HG02763 (cell line): ENCODE measurements at regions not wholly inside any gene's neighbourhood (a gene's known extent, or its start where the extent isn't known, plus 50 kb on each side); places are given as distances from the start of the nearest gene placed in this dataset.
A peak's percentile ranks its signal among the peaks of the same experiment; 100 is the strongest.
"Not testable (repeated sequence)": the region's sequence is repeated elsewhere in the genome, so short reads cannot be mapped to it uniquely, and the experiment has no call there.

Source experiments
- ATAC-seq: cut with Tn5 transposase; IDR thresholded peaks from one replicate; pipeline ENCODE4 v1.9.1; 2021; ENCODE audit warnings: mild to moderate bottlenecking, moderate library complexity; ENCODE audit not compliant: unreplicated experiment

DNA sequence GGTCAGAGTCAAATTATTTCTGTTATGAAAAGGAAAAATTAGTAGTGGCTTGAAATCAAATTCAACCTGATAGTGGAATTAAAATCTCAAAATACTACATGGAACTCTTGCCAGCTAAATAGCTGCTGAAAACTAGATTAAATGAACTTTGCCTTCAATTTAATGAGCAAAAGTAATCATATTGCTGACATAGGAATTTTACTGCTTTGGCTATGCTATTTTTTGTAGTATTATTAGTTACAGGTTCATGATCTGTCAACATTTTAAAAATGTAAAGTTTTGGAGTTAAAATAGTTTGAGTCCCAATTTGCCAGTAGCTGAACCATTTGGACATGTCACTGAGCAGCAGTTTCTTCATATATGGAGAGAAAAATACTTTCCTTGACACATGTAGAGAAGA, 81.4 kb downstream of the RERGL start:
- no peak for ATAC-seq

DNA sequence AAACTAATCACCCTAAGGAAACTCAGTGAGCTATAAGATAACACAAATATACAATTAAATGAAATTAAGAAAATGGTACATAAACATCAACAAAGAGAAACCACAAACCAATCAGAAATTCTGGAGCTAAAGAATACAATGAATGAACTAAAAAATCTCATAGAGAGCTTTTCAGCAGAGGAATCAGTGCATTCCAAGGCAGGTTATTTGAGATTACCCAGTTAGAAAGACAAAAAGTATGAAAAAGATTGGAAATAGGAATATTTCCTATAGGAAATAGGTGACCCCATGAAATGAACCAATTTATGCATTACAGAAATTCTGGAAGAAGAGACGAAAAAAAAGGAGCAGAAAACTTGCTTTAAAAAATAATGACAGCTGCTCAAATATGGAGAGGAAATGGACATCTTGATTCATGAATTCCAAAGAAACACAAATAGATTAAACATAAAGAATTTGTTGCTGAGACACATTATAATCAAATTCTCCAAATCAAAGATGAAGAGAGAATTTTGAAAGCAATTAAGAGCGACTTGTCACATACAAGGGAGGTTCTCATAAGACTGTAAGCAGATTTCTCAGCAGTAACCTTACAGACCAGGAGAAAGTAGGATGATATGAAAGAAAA, 90.7 kb downstream of the RERGL start:
- ATAC-seq = no peak

DNA sequence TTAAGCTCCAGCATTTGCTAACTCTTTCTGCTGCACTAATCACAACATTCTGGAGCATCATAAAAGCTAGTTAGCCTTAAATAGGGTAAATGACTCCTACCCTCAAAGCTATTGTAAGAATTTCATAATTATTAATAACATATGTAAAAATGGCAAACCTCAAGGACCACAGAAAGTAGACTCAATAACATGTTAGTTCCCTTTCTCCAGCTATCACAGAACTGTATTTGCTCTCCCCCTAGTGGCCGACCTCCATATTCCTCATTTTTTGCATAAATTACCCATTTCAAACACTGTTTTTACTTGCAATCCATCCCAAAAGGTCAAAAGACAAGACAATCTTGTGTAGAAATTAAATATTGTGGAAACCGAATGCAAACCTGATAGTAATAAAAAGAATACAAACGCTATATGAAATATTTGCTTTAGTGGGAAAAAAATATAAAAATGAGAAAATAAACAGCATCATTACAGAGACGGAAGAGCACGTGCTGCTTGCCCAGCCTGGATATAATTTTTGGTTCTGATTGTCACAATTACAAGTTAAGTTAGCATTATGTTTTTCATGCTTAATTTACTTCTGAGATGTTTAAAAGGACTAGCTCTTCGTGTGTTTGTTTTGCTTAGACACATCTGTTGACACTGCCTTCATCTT, 97.9 kb downstream of the RERGL start:
- peak; percentile 80 for ATAC-seq

DNA sequence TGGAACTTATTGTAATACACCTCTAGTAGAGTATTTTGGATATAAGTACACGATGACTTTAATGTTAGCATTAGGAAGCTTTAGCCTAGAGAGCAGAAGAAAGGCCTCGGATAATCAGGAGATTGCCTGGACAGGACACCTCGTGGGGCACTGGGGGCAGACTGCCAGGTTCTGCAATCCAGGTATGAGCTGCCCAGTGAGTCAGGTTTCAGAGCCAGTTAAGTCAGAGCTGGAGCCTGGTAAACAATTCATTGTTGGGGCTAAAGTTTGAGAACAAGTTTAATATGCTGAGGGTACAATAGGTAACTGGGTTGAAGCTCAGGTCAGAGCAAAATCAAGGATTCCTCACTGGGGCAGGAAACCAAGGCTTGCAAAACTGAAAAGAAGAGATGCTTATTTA, 107.4 kb downstream of the RERGL start:
- no peak for ATAC-seq

DNA sequence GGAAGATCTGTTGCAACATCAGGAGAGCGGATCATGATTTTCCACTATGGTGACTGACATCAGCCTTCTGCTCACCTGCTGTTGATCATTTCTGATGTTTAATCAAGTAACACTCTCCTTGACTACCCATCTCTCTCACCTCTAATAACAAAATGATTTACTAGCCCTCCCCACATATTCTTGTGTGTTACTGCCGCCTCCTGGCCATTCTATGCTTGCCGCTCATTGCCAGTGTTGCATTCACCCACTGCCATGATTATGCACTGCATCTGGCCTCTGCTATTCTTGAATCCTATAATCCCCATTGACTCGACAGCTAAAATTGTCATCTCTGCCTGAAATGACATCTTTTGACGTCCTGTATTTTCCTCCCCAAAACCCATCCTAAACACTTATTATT, 113.8 kb downstream of the RERGL start:
- no peak for ATAC-seq

- no peak for ATAC-seq
These were observed 114.2 kb downstream of the RERGL start for GRCh38 chr12:17975763-17976162.

- no peak for ATAC-seq
These were observed 114.8 kb downstream of the RERGL start for GRCh38 chr12:17975239-17975638.

- no peak for ATAC-seq
These were observed 118.1 kb downstream of the RERGL start for GRCh38 chr12:17971850-17972249.

DNA sequence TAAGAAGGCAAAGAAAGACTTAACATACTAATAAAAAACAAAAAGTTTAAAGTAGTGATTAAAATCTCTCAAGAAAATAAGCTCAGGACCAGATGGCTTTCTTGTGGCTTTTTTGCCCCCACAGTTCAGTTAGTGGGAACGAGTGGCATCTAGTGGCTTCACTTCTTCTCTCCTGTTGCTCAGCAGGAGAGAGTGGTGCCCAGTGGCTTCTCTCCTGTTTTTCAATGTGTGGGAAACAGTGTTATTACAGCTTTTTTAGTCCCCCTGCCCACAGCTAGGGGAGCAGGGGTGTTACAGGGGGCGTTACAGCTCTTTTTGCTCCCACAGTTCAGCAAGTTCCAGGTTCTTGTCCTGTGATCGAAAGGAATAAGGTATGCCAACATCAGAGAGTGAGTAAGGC, 135.2 kb downstream of the RERGL start:
- no peak for ATAC-seq

GRCh38 chr12:17950898-17951297, 139.1 kb downstream of the RERGL start:
- ATAC-seq = no peak

DNA sequence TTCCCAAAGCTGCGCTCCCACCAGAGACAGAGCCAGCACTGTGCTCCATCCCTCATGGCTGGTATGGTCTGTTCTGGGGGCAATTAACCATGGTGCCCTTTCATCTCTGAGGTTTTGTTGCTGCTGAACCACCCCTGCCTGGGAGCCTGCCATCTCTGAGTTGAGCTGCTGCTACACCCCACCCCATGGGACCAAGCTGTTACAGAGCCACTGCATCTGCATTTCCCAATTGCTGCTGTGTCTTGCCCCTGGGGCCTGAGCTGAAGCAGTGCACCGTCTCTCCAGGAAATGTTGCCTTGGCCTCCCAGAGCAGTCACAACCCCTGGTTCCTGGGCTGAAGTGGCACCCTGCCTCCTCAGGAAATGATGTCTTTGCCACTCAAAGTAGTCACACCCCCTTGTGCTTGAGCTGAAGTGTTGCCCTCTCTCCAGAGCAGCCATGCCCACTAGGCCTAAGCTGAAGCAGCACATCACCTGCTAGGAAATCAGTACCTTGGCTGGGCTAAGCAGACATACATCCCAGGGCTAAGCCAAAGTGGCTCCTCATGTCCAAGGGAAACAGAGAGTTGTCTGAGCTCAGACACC, 140.3 kb downstream of the RERGL start:
- no peak for ATAC-seq

DNA sequence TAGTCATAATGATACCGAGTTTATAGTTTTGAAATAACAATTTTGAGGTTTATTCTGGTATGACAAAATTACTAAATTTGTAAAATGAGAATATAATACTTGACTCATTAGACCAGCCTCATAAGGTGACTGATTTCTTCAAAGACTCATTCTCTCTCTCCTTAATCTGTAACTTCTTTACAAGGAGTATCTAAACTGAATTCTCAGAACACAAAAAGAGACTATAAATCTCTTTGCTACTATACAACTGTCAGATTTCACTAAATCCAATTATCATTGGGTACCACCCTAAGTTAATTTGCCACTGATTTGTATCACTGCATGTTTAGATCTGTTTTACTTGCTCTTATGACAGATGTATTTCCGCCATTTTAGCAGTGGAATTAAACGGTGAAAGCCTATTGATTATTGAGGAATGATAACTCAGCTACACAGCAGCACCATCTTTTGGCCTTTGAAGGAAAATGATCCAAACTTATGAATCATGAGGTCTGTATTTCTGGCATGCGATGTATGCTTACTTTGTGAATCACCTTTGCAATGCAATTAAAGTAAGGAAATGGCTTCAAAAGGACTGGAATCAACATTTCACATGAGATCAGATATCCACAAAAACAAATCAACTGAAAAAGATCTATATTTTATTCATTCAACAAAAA, 161.2 kb downstream of the RERGL start:
- ATAC-seq = no peak

DNA sequence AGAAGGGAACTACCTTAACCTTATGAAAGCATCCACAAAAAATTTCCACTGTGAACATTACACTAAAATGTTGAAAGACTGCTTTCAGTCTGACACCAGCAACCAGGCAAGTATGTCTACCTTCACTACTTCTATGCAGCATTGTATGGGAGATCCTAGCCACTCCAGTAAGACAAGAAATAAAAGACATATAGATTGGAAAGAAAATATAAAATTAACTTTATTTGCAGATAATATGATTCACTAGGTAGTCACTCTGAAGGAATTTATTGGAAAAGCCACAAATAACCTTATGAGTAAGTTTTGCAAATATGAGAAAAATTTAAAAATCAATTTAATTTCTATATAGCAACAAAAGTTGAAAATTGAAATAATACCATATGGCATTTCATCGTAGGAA, 172.0 kb downstream of the RERGL start:
- ATAC-seq = no peak

DNA sequence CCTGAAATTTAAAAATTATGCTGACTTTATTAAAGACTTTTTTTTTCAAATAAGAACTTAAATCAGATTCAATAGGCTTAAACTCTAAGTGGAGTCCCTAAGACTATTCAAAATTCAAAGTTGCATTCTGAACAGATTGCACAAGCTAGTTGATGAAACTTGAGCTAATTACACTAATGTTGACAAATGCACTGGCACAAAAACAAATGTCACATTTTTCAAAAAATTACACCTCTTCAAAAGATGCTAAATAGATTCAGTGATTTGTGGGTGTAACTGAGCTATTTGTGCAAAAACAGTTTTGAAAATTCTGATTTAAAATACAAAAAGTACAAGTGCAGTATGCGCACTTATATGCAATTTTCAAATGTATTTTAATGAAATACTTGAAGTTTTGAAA, 205.4 kb downstream of the RERGL start:
- ATAC-seq = no peak

GRCh38 chr12:17878714-17879113, 211.3 kb downstream of the RERGL start:
- no peak for ATAC-seq

DNA sequence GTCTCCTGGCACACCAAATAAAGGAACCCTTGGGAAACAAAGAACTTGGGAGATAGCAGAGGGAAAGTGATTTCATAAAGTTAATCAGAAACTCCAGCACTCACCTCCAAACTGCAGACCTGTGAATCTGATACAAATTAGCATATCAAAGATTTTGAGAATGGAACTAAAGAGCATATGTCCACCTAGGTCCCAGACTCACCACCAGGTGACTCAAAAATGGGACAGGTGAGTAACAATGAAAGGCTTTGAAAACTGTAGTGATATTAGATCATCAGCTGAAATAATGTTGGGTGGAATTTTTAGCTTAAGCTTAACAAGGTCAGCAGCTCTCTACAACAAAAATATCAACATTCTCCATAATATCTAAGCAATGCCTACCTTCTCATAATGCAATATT, 214.8 kb downstream of the RERGL start:
- no peak for ATAC-seq

- no peak for ATAC-seq
These were observed 223.2 kb downstream of the RERGL start for GRCh38 chr12:17866802-17867201.

- ATAC-seq = not testable (repeated sequence)
These were observed 234.4 kb downstream of the RERGL start for GRCh38 chr12:17855548-17855947.

DNA sequence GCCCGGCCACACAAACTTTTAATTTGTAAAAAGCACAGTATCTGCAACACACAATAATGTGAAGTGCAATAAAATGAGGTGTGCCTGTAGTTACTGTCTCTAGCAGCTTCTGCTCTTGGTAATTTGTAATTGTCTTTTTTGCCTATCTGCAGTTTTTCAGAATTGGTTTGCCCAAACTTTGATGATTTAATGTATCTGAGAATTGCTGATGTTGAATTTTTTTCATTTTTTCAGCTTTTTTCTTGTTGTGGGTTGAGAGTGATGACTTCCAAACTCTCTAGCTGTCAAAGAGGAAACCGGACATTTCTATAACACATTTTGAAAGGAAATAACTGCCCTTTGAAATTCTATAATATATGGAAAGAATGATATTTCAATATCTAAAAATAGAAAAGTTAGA, 236.9 kb downstream of the RERGL start:
- no peak for ATAC-seq

GRCh38 chr12:17841496-17841895, 248.5 kb downstream of the RERGL start:
- ATAC-seq = no peak

DNA sequence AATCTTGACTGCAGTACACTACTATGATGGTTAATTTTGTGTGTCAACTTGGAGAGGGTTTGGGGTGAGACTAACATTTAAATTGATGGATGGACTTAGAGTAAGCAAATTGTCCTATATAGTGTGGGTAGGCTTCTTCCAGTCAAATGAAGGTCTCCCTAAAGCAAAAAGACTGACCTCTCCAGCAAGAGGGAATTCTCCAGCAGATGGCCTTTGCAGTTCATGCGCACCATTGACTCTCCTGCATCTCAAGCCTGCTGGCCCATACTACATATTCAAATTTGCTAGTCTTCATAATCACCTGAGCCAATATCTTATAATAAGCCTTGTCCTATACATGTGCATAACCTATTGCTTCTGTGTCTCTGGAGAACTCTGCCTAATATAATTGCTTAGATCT, 260.2 kb downstream of the RERGL start:
- no peak for ATAC-seq

DNA sequence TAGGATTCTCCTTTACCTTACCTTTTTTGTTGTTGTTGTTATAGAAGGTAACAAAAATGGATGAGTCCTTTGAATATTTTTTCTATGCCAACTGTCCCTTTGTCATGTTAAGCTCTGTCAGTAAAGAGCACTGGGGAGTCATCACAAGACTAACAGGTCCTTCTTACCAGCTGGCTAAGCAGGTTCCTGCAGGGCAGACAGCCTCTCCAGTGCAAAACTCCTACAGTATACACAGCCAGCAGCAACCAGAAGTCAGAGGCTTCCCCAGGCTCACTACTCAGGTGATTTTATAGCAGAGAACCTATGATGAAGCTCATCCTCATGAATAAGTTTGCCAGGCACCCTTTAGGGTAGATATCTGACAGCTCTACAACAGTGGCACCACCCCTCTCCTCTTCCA, 271.1 kb downstream of the RERGL start:
- no peak for ATAC-seq
